ENCODE measurements at regions not wholly inside any gene's neighbourhood (a gene's known extent, or its start where the extent isn't known, plus 50 kb on each side); places are given as distances from the start of the nearest gene placed in this dataset.

GRCh38 chr12:34209259-34209835 lies 187.1 kb downstream of the ALG10 start:
- H3K27me3 ChIP-seq: no peaks in the 10 kb centered on the region
- DNase-seq (ENCODE audit: low spot score): no peak
- H3F3A ChIP-seq (ENCODE audit: low read depth): no peaks in the 10 kb centered on the region
- H3K27ac ChIP-seq: no peak overlapping the region
- H3K9me3 Mint-ChIP-seq: peaks cover 59% of the 10 kb centered on the region
- H3K4me3 ChIP-seq: no peak overlapping the region
- TF ChIP-seq EZH2 (IDR thresholded peaks at IDR 0.05) (no peak), CTCF (IDR thresholded peaks at IDR 0.05) (no peak), EZH2phosphoT487 (IDR thresholded peaks at IDR 0.05) (no peak)
- H3K4me1 ChIP-seq: no peaks in the 10 kb centered on the region
- H3K9me3 ChIP-seq (ENCODE audit: low read depth): no peaks in the 10 kb centered on the region
- H3K36me3 ChIP-seq: no peaks in the 10 kb centered on the region
- no peak overlapping the region for H3K4me2 ChIP-seq
- H3K27me3 Mint-ChIP-seq (ENCODE audit: insufficient read depth, low read depth): peaks cover 7% of the 10 kb centered on the region
- no peak overlapping the region for H3K27ac Mint-ChIP-seq
- H3K4me3 Mint-ChIP-seq: no peak overlapping the region
- H4K20me1 ChIP-seq (ENCODE audit: low read depth): no peaks in the 10 kb centered on the region
- no peaks in the 10 kb centered on the region for H3K79me2 ChIP-seq (ENCODE audit: low read depth)
- H3K9ac ChIP-seq: no peak overlapping the region
- H2AFZ ChIP-seq (replicated peaks): no peak overlapping the region
- peaks cover 2% of the 10 kb centered on the region for H3K36me3 Mint-ChIP-seq
- H3K4me1 Mint-ChIP-seq: no peaks in the 10 kb centered on the region

GRCh38 chr12:34210183-34210582 lies 187.9 kb downstream of the ALG10 start:
- TF ChIP-seq EZH2phosphoT487 (IDR thresholded peaks at IDR 0.05) (no peak), CTCF (IDR thresholded peaks at IDR 0.05) (no peak), EZH2 (IDR thresholded peaks at IDR 0.05) (no peak)
- Histone ChIP-seq H3K79me2 (ENCODE audit: low read depth) (no peaks in the 10 kb centered on the region), H3K4me2 (no peak overlapping the region), H3K4me3 (no peak overlapping the region), H3K9me3 (ENCODE audit: low read depth) (no peaks in the 10 kb centered on the region), H3K27ac (no peak overlapping the region), H3K9ac (no peak overlapping the region), H3F3A (ENCODE audit: low read depth) (no peaks in the 10 kb centered on the region), H3K27me3 (no peaks in the 10 kb centered on the region), H4K20me1 (ENCODE audit: low read depth) (no peaks in the 10 kb centered on the region), H3K36me3 (no peaks in the 10 kb centered on the region), H3K4me1 (no peaks in the 10 kb centered on the region), H2AFZ (replicated peaks) (no peak overlapping the region)
- no peaks in the 10 kb centered on the region for H3K4me1 Mint-ChIP-seq
- peaks cover 6% of the 10 kb centered on the region for H3K27me3 Mint-ChIP-seq (ENCODE audit: insufficient read depth, low read depth)
- no peak overlapping the region for H3K27ac Mint-ChIP-seq
- no peak for DNase-seq (ENCODE audit: low spot score)
- peaks cover 59% of the 10 kb centered on the region for H3K9me3 Mint-ChIP-seq
- no peak overlapping the region for H3K4me3 Mint-ChIP-seq
- peaks cover 2% of the 10 kb centered on the region for H3K36me3 Mint-ChIP-seq

DNA sequence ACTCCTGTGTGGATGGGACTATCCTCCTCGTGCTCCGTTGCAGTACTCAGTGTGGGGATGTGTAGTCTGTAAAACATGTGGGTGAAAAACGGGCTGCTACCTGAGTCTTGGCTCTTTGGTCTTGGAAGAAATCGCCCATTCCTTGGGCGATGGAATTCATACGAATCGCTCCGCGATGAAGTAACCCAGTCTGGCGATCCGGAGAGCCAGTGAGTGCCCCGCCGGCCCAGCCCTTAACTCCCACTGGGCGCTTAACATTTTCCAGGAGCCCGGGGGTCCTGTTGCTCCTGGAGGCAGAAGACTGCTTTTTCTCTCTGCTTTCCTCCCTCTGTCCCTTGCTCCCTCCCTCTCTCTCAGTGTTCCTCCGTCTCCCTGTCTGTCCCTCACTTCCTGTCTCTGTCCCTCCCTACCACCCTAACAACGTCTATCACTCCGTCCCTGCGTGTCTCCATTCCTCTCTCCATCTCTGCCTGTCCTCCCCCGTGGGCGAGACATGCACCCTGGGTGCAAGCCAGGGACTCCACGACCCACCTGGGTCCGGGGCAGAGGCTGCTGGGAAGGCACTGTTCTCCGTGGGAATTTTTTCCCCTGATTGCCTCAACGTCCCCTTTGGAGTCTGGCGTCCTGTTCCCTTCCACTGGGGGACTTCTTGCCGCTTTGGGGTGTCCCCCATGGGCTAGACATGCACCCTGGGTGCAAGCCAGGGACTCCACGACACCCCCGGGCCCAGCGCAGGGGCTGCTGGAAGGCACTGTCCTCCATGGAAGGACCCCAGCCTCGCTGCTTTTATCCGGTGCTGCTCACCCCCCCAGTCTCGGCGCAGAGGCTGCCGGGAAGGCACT lies 188.6 kb downstream of the ALG10 start:
- H3K4me1 ChIP-seq: no peaks in the 10 kb centered on the region
- H3K4me3 ChIP-seq: no peak overlapping the region
- H3K27me3 ChIP-seq: no peaks in the 10 kb centered on the region
- Mint-ChIP-seq H3K4me3 (no peak overlapping the region), H3K4me1 (no peaks in the 10 kb centered on the region), H3K27ac (no peak overlapping the region), H3K9me3 (peaks cover 63% of the 10 kb centered on the region), H3K36me3 (peaks cover 2% of the 10 kb centered on the region), H3K27me3 (ENCODE audit: insufficient read depth, low read depth) (peaks cover 6% of the 10 kb centered on the region)
- H3K4me2 ChIP-seq: no peak overlapping the region
- H3K36me3 ChIP-seq: no peaks in the 10 kb centered on the region
- no peak for TF ChIP-seq CTCF (IDR thresholded peaks at IDR 0.05)
- no peak for TF ChIP-seq EZH2 (IDR thresholded peaks at IDR 0.05)
- no peak for TF ChIP-seq EZH2phosphoT487 (IDR thresholded peaks at IDR 0.05)
- no peak overlapping the region for H2AFZ ChIP-seq (replicated peaks)
- DNase-seq (ENCODE audit: low spot score): no peak
- H3K9me3 ChIP-seq (ENCODE audit: low read depth): no peaks in the 10 kb centered on the region
- no peak overlapping the region for H3K9ac ChIP-seq
- no peak overlapping the region for H3K27ac ChIP-seq
- H3K79me2 ChIP-seq (ENCODE audit: low read depth): no peaks in the 10 kb centered on the region
- no peaks in the 10 kb centered on the region for H3F3A ChIP-seq (ENCODE audit: low read depth)
- no peaks in the 10 kb centered on the region for H4K20me1 ChIP-seq (ENCODE audit: low read depth)
